PC-9 (cell line): ENCODE measurements at regions not wholly inside any gene's neighbourhood (a gene's known extent, or its start where the extent isn't known, plus 50 kb on each side); places are given as distances from the start of the nearest gene placed in this dataset.

Source experiments
- EZH2 ChIP-seq: fragments of 200-600 bp; sonication (generic); IDR thresholded peaks from 2 replicates; pipeline ENCODE4 v1.8.0; 2017; ENCODE audit warnings: antibody characterized with exemption, low read depth
- TF ChIP-seq, protein P1 (sequence below): fragments of 200-600 bp; sonication (generic); conservative IDR thresholded peaks from 2 replicates; pipeline ENCODE4 v1.6.1; 2017; ENCODE audit warnings: mixed run types, antibody characterized with exemption, mild to moderate bottlenecking, moderate library complexity

GRCh38 chr3:162152636-162153035 is 656.0 kb downstream of the OTOL1 start:
- TF ChIP-seq, protein P1, sequence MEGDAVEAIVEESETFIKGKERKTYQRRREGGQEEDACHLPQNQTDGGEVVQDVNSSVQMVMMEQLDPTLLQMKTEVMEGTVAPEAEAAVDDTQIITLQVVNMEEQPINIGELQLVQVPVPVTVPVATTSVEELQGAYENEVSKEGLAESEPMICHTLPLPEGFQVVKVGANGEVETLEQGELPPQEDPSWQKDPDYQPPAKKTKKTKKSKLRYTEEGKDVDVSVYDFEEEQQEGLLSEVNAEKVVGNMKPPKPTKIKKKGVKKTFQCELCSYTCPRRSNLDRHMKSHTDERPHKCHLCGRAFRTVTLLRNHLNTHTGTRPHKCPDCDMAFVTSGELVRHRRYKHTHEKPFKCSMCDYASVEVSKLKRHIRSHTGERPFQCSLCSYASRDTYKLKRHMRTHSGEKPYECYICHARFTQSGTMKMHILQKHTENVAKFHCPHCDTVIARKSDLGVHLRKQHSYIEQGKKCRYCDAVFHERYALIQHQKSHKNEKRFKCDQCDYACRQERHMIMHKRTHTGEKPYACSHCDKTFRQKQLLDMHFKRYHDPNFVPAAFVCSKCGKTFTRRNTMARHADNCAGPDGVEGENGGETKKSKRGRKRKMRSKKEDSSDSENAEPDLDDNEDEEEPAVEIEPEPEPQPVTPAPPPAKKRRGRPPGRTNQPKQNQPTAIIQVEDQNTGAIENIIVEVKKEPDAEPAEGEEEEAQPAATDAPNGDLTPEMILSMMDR, result no peak
- no peak for TF ChIP-seq EZH2
